Kidney epithelial cell (primary cell): ENCODE measurements at regions not wholly inside any gene's neighbourhood (a gene's known extent, or its start where the extent isn't known, plus 50 kb on each side); places are given as distances from the start of the nearest gene placed in this dataset.
A peak's percentile ranks its signal among the peaks of the same experiment; 100 is the strongest.

Experiments
- DNase-seq: peaks from one replicate; pipeline ENCODE4 v3.0.0-alpha.2; 2010; ENCODE audit warnings: low read depth
- H3K27me3 ChIP-seq: 2 replicates; pipeline ENCODE4 v1.6.0; 2011; ENCODE audit warnings: low read length; ENCODE audit not compliant: control insufficient read depth, insufficient read depth
- H3K36me3 ChIP-seq: 2 replicates; pipeline ENCODE4 v1.5.1; 2011; ENCODE audit warnings: low read length; ENCODE audit not compliant: control insufficient read depth, insufficient read depth
- H3K4me3 ChIP-seq: 2 replicates; pipeline ENCODE4 v1.5.1; 2011; ENCODE audit warnings: low read depth, mild to moderate bottlenecking, control low read depth, low read length
- TF ChIP-seq, protein P1 (sequence below): IDR thresholded peaks from 2 replicates; pipeline ENCODE4 v1.5.1; 2011; ENCODE audit warnings: mild to moderate bottlenecking, moderate library complexity, low read length, control low read depth, inconsistent platforms; ENCODE audit not compliant: insufficient read depth, poor library complexity, severe bottlenecking

DNA sequence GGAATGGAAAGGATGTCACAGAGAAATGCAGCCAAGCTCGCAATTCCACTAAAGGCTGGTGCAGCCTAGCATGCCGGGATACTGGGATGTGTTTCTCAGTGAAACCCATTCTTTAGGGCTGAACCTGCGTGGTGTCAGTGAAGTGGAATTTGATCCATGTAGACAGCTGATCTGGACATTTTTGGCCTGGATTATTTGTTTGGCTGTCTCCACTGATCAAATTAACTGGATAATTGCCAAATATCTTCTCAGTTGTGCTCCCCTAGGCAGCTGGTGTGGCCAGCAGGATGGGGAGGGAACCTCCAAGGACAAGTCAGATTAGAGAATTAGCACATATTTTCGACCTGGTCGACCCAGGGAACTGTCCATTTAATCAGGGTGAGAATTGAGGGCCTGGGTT lies 318.4 kb downstream of the RPS6KC1 start:
- Histone ChIP-seq H3K36me3 (no peaks in the 10 kb centered on the region), H3K27me3 (no peaks in the 10 kb centered on the region), H3K4me3 (no peak overlapping the region)
- DNase-seq = no peak
- TF ChIP-seq, protein P1, sequence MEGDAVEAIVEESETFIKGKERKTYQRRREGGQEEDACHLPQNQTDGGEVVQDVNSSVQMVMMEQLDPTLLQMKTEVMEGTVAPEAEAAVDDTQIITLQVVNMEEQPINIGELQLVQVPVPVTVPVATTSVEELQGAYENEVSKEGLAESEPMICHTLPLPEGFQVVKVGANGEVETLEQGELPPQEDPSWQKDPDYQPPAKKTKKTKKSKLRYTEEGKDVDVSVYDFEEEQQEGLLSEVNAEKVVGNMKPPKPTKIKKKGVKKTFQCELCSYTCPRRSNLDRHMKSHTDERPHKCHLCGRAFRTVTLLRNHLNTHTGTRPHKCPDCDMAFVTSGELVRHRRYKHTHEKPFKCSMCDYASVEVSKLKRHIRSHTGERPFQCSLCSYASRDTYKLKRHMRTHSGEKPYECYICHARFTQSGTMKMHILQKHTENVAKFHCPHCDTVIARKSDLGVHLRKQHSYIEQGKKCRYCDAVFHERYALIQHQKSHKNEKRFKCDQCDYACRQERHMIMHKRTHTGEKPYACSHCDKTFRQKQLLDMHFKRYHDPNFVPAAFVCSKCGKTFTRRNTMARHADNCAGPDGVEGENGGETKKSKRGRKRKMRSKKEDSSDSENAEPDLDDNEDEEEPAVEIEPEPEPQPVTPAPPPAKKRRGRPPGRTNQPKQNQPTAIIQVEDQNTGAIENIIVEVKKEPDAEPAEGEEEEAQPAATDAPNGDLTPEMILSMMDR = no peak

- no peak for DNase-seq
- TF ChIP-seq, protein P1 = no peak
- Histone ChIP-seq H3K27me3 (no peaks in the 10 kb centered on the region), H3K4me3 (no peak overlapping the region), H3K36me3 (no peaks in the 10 kb centered on the region)
These were observed 319.5 kb downstream of the RPS6KC1 start for GRCh38 chr1:213370523-213370922.

- H3K36me3 ChIP-seq = no peaks in the 10 kb centered on the region
- no peak overlapping the region for H3K4me3 ChIP-seq
- DNase-seq = no peak
- no peaks in the 10 kb centered on the region for H3K27me3 ChIP-seq
- TF ChIP-seq, protein P1 = no peak
These were observed 320.4 kb downstream of the RPS6KC1 start for GRCh38 chr1:213371525-213371846.

DNA sequence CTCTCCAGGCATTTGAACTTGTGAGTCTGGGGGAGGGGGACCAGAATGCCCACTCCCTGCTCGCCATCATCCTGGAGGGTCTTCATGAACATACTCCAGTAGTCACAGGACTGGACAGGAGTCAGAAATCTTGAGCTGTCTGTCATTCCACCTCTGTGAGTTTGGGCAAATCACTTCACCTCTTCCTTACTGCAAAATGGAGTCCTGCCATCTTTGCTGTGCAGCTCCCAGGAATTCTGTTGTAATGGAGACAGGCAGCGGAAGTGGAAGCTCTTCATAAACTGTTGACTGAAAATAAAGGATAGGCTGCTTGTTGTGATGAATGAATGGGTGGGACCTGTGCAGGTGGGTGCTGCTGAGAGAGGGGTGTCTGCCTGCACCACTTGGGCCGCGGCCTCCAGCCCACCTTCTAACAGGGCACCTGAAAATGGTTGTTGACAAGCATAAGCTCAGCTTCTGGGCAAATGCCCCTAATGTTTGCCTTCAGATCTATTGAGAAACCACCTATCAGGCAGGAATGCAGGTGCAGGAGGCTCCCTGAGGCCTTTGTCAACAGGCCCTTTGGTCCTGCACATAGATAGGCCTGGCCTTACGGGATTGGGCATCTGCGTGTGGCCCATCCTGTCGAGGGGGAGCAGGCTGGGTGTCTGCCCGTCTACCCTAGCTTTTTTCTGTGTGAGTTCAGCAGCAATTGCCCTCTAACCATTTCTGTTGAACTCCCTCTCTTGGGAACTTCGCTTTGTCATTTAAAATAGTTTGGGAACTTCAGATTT lies 321.0 kb downstream of the RPS6KC1 start:
- DNase-seq = no peak
- H3K4me3 ChIP-seq = no peak overlapping the region
- TF ChIP-seq, protein P1 = no peak
- H3K27me3 ChIP-seq = no peaks in the 10 kb centered on the region
- H3K36me3 ChIP-seq = no peaks in the 10 kb centered on the region

DNA sequence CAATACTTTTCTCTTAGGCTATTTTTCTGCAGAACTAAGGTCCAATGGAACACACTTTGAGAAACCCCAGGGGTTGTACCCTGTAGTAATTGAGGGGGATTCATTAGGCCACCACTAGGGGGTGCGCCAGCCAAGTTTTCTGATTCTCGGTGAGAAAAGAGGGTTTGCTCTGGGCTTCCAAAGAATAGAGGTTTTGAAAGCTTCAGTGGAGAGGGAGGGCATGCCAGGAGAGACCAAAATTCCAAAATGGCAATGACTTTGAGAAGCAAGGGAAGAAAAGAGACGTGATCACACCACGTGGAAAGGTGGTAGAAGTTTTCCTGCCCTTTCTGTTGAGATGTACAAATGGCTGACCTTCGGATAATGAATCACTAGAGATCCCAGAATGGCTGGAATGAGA lies 323.3 kb downstream of the RPS6KC1 start:
- Histone ChIP-seq H3K4me3 (no peak overlapping the region), H3K27me3 (no peaks in the 10 kb centered on the region), H3K36me3 (no peaks in the 10 kb centered on the region)
- TF ChIP-seq, protein P1 = peak; percentile 92
- DNase-seq = no peak

DNA sequence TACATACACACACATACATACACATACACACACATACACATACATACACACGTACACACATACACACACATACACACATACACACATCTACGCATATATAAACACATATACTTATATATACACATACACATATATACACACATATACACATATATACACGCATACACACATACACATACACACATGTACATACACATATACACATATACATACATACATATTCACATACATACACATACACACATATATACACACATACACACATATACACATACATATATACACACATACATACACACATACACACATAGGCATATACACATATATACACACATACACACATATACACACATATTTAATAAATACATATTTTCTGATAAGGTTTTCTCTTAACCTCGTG lies 324.0 kb downstream of the RPS6KC1 start:
- Histone ChIP-seq H3K27me3 (no peaks in the 10 kb centered on the region), H3K36me3 (no peaks in the 10 kb centered on the region), H3K4me3 (no peak overlapping the region)
- DNase-seq = no peak
- TF ChIP-seq, protein P1 = no peak
